ENCODE measurements at regions not wholly inside any gene's neighbourhood (a gene's known extent, or its start where the extent isn't known, plus 50 kb on each side); places are given as distances from the start of the nearest gene placed in this dataset.
"Not testable (repeated sequence)": the region's sequence is repeated elsewhere in the genome, so short reads cannot be mapped to it uniquely, and the experiment has no call there.

GRCh38 chr5:88092358-88092757, 176.3 kb downstream of the TMEM161B start:
- DNase-seq: no peak

- no peak for DNase-seq
Observed at GRCh38 chr5:88090506-88090905, 178.1 kb downstream of the TMEM161B start.

GRCh38 chr5:88089719-88090390, 178.8 kb downstream of the TMEM161B start:
- DNase-seq: no peak

- peak in 1 of 3 donors; percentile 1 for DNase-seq
Observed at GRCh38 chr5:88085462-88085861, 183.2 kb downstream of the TMEM161B start.

GRCh38 chr5:88081877-88082276, 186.8 kb downstream of the TMEM161B start:
- DNase-seq: no peak

- no peak for DNase-seq
Observed at GRCh38 chr5:88063813-88064212, 204.8 kb downstream of the TMEM161B start.

GRCh38 chr5:88060194-88060593, 208.5 kb downstream of the TMEM161B start:
- DNase-seq: no peak

GRCh38 chr5:88058625-88059024, 210.0 kb downstream of the TMEM161B start:
- DNase-seq: no peak

GRCh38 chr5:88052468-88052867, 216.2 kb downstream of the TMEM161B start:
- DNase-seq: not testable (repeated sequence)

- DNase-seq: no peak
Observed at GRCh38 chr5:88051148-88051547, 217.5 kb downstream of the TMEM161B start.

GRCh38 chr5:88049737-88050136, 218.9 kb downstream of the TMEM161B start:
- no peak for DNase-seq

- DNase-seq: no peak
Observed at GRCh38 chr5:88049156-88049555, 219.5 kb downstream of the TMEM161B start.

- DNase-seq: no peak
Observed at GRCh38 chr5:88045931-88046461, 222.6 kb downstream of the TMEM161B start.

GRCh38 chr5:88045165-88045564, 223.5 kb downstream of the TMEM161B start:
- DNase-seq: no peak

GRCh38 chr5:88034520-88034919, 234.1 kb downstream of the TMEM161B start:
- no peak for DNase-seq

- DNase-seq: no peak
Observed at GRCh38 chr5:88033191-88033590, 235.5 kb downstream of the TMEM161B start.

GRCh38 chr5:88029011-88029410, 239.6 kb downstream of the TMEM161B start:
- DNase-seq: no peak

GRCh38 chr5:88021141-88021540, 247.5 kb downstream of the TMEM161B start:
- no peak for DNase-seq

GRCh38 chr5:88014984-88015383, 253.7 kb downstream of the TMEM161B start:
- DNase-seq: not testable (repeated sequence)

GRCh38 chr5:88000877-88001276, 267.8 kb downstream of the TMEM161B start:
- no peak for DNase-seq

GRCh38 chr5:87997662-87998061, 271.0 kb downstream of the TMEM161B start:
- DNase-seq: no peak

- DNase-seq: no peak
Observed at GRCh38 chr5:87966213-87966612, 302.4 kb downstream of the TMEM161B start.

GRCh38 chr5:87954121-87954520, 314.5 kb downstream of the TMEM161B start:
- DNase-seq: no peak

GRCh38 chr5:87951661-87952060, 317.0 kb downstream of the TMEM161B start:
- no peak for DNase-seq

All from suppressor macrophage treated with lipopolysaccharide for 1 hour (primary cell).